IMR-90 (cell line): ENCODE measurements at regions not wholly inside any gene's neighbourhood (a gene's known extent, or its start where the extent isn't known, plus 50 kb on each side); places are given as distances from the start of the nearest gene placed in this dataset.

Experiments
- ATAC-seq: fragments of 200-7000 bp; cut with Tn5 transposase; 2 replicates; pipeline ENCODE4 v1.9.1; 2020; ENCODE audit warnings: low read depth, mild to moderate bottlenecking, moderate library complexity
- BruUV-seq: library from RNA; stranded (reverse); fragments of 400-500 nt; replicated peaks from 2 replicates; lab custom pipeline; 2021; lab: Mats Ljungman, UMichigan
- CTCF ChIA-PET: fragments of 300-600 bp; formaldehyde crosslinking; extraction: SDS; loops from one replicate; lab custom pipeline; 2021; ENCODE audit warnings: antibody characterized with exemption; lab: Yijun Ruan, JAX
- POLR2A ChIA-PET: fragments of 300-600 bp; sonication (Branson Sonifier 250); formaldehyde crosslinking; loops from one replicate; lab custom pipeline; 2022; ENCODE audit warnings: antibody characterized with exemption; ENCODE audit not compliant: unreplicated experiment; lab: Charles Lee
- DNase-seq: peaks from one replicate; pipeline ENCODE4 v3.0.0; 2013
- H2AFZ ChIP-seq: replicated peaks from 2 replicates; pipeline ENCODE3; 2013; ENCODE audit warnings: low read length, mild to moderate bottlenecking; ENCODE audit not compliant: poor library complexity
- H2AK5ac ChIP-seq: 2 replicates; pipeline ENCODE4 v1.6.1; 2013; ENCODE audit warnings: low read depth, low read length, inconsistent platforms
- H2AK9ac ChIP-seq: replicated peaks from 2 replicates; pipeline ENCODE3; 2013; ENCODE audit warnings: mild to moderate bottlenecking, low read depth, low read length, moderate library complexity; ENCODE audit not compliant: poor library complexity
- H2BK120ac ChIP-seq: 2 replicates; pipeline ENCODE4 v1.6.1; 2013; ENCODE audit warnings: low read depth, low read length, inconsistent platforms
- H2BK15ac ChIP-seq: 3 replicates; pipeline ENCODE4 v1.6.1; 2013; ENCODE audit warnings: low read depth, low read length, inconsistent platforms
- H2BK20ac ChIP-seq: 2 replicates; pipeline ENCODE4 v1.6.1; 2013; ENCODE audit warnings: low read depth, mild to moderate bottlenecking, inconsistent platforms, low read length, moderate library complexity
- H2BK5ac ChIP-seq: 2 replicates; pipeline ENCODE4 v1.6.1; 2013; ENCODE audit warnings: mild to moderate bottlenecking, low read depth, low read length, inconsistent platforms; ENCODE audit not compliant: poor library complexity, severe bottlenecking
- H3K14ac ChIP-seq: replicated peaks from 2 replicates; pipeline ENCODE4 v1.6.1; 2013; ENCODE audit warnings: low read depth, low read length, inconsistent platforms
- H3K18ac ChIP-seq: 2 replicates; pipeline ENCODE4 v1.6.1; 2013; ENCODE audit warnings: low read depth, low read length, control low read depth
- H3K23ac ChIP-seq: 2 replicates; pipeline ENCODE4 v1.6.1; 2013; ENCODE audit warnings: low read depth, low read length, inconsistent platforms
- H3K27ac ChIP-seq: 2 replicates; pipeline ENCODE4 v1.5.1; 2013; ENCODE audit warnings: mild to moderate bottlenecking, control low read depth, low read length; ENCODE audit not compliant: insufficient read depth
- H3K27me3 ChIP-seq: 2 replicates; pipeline ENCODE4 v1.6.1; 2013; ENCODE audit warnings: low read length; ENCODE audit not compliant: control insufficient read depth, insufficient read depth
- H3K36me3 ChIP-seq: 2 replicates; pipeline ENCODE4 v1.6.1; 2013; ENCODE audit warnings: low read length, mixed read lengths; ENCODE audit not compliant: control insufficient read depth, insufficient read depth
- H3K4ac ChIP-seq: 2 replicates; pipeline ENCODE4 v1.6.1; 2013; ENCODE audit warnings: low read depth, low read length, inconsistent platforms
- H3K4me1 ChIP-seq: 2 replicates; pipeline ENCODE4 v1.6.1; 2013; ENCODE audit warnings: low read length, mixed read lengths; ENCODE audit not compliant: control insufficient read depth, insufficient read depth
- H3K4me2 ChIP-seq: 2 replicates; pipeline ENCODE4 v1.6.1; 2013; ENCODE audit warnings: low read depth, mild to moderate bottlenecking, control low read depth, low read length, moderate library complexity
- H3K4me3 ChIP-seq: 2 replicates; pipeline ENCODE4 v1.5.1; 2013; ENCODE audit warnings: low read depth, mild to moderate bottlenecking, control low read depth, low read length, moderate library complexity; ENCODE audit not compliant: insufficient read depth
- H3K56ac ChIP-seq: 2 replicates; pipeline ENCODE4 v1.6.1; 2013; ENCODE audit warnings: low read length, inconsistent platforms; ENCODE audit not compliant: insufficient read depth; ENCODE audit errors: extremely low read depth
- H3K79me1 ChIP-seq, 2 experiments: 2 replicates each; pipeline ENCODE4 v1.6.1; 2013; ENCODE audit warnings: low read length in 2 of 2, inconsistent platforms in 1 of 2, low read depth in 1 of 2
- H3K9ac ChIP-seq: 2 replicates; pipeline ENCODE4 v1.6.1; 2013; ENCODE audit warnings: low read depth, low read length, control low read depth
- H3K9me1 ChIP-seq: 2 replicates; pipeline ENCODE4 v1.6.1; 2013; ENCODE audit warnings: low read length, inconsistent platforms; ENCODE audit not compliant: insufficient read depth
- H3K9me3 ChIP-seq: 2 replicates; pipeline ENCODE4 v1.6.1; 2013; ENCODE audit warnings: low read length; ENCODE audit not compliant: control insufficient read depth, insufficient read depth
- H4K20me1 ChIP-seq: 2 replicates; pipeline ENCODE4 v1.6.1; 2013; ENCODE audit warnings: low read length, inconsistent platforms; ENCODE audit not compliant: insufficient read depth
- H4K5ac ChIP-seq: 2 replicates; pipeline ENCODE4 v1.6.1; 2013; ENCODE audit warnings: mild to moderate bottlenecking, low read depth, low read length, control low read depth
- H4K8ac ChIP-seq, 2 experiments: 2 replicates each; pipeline ENCODE4 v1.6.1; 2013; ENCODE audit warnings: low read depth in 2 of 2, low read length in 2 of 2, control low read depth in 1 of 2, inconsistent platforms in 1 of 2
- H4K91ac ChIP-seq: 2 replicates; pipeline ENCODE4 v1.6.1; 2013; ENCODE audit warnings: low read depth, low read length, inconsistent platforms; ENCODE audit not compliant: insufficient read depth
- CEBPB ChIP-seq: IDR thresholded peaks from 2 replicates; pipeline ENCODE4 v1.6.1; 2012; ENCODE audit warnings: low read depth, low read length, improper control_type of control experiment
- CHD1 ChIP-seq: IDR thresholded peaks from 2 replicates; pipeline ENCODE4 v1.6.1; 2012; ENCODE audit warnings: low read depth, low read length, improper control_type of control experiment
- MAFK ChIP-seq: IDR thresholded peaks from 2 replicates; pipeline ENCODE4 v1.6.1; 2012; ENCODE audit warnings: low read depth, low read length, improper control_type of control experiment
- MAZ ChIP-seq: IDR thresholded peaks from 2 replicates; pipeline ENCODE4 v1.6.1; 2012; ENCODE audit warnings: low read depth, mild to moderate bottlenecking, low read length, improper control_type of control experiment, moderate library complexity, borderline replicate concordance
- MXI1 ChIP-seq: IDR thresholded peaks from 2 replicates; pipeline ENCODE4 v1.6.1; 2012; ENCODE audit warnings: low read depth, mild to moderate bottlenecking, low read length, moderate library complexity, borderline replicate concordance
- NFE2L2 ChIP-seq: fragments of 150-350 bp; IDR thresholded peaks from 2 replicates; pipeline ENCODE4 v1.6.1; 2016; ENCODE audit warnings: low read depth, mild to moderate bottlenecking, low read length
- RAD21 ChIP-seq: IDR thresholded peaks from 2 replicates; pipeline ENCODE4 v1.6.1; 2012; ENCODE audit warnings: low read length, improper control_type of control experiment
- RFX5 ChIP-seq: IDR thresholded peaks from 2 replicates; pipeline ENCODE4 v1.8.0; 2012; ENCODE audit warnings: low read depth, mild to moderate bottlenecking, low read length, moderate library complexity
- WGBS, 2 experiments: methylation state at CpG; one replicate each; pipeline versions ENCODE4 v1.1.5 to v1.1.7; 2013; ENCODE audit warnings: missing lambda C conversion rate in 2 of 2; ENCODE audit not compliant: insufficient read length in 1 of 2; ENCODE audit errors: extremely low coverage in 2 of 2; 5-methylcytosine and 5-hydroxymethylcytosine counted together
- dilution Hi-C: fragments of 300-500 bp; cut with HindIII; formaldehyde crosslinking; loops from one replicate; pipeline ENCODE4 v1.14.3; 2018; ENCODE audit warnings: low sequenced_read_pairs; ENCODE audit not compliant: unreplicated experiment
- in situ Hi-C: fragments of 300-500 bp; cut with MboI; formaldehyde crosslinking; loops from 3 replicates; pipeline ENCODE4 v1.14.3; 2019; ENCODE audit warnings: low sequenced_read_pairs, inconsistent platforms, mixed read lengths
- intact Hi-C: fragments of 100-400 bp; cut with micrococcal nuclease; formaldehyde crosslinking; loops from 2 replicates; pipeline ENCODE4 v1.10.0; 2022
- TF ChIP-seq, protein P1 (sequence below): fragments of 150-350 bp; IDR thresholded peaks from 2 replicates; pipeline ENCODE4 v1.6.1; 2017; ENCODE audit warnings: mild to moderate bottlenecking, antibody characterized with exemption, low read length, low read depth

- Histone ChIP-seq H2AK9ac (no peak overlapping the region), H3K4me1 (peaks cover 31% of the 10 kb centered on the region), H3K4me2 (no peak overlapping the region), H4K91ac (peak overlapping the region; percentile 9; the same call in 1 of the 2 replicates), H3K79me1 (no peaks in the 10 kb centered on the region), H4K20me1 (no peaks in the 10 kb centered on the region), H2BK20ac (no peak overlapping the region), H3K27ac (no peak overlapping the region), H3K27me3 (peaks cover 3% of the 10 kb centered on the region), H3K4ac (no peak overlapping the region; the same call in 1 of the 2 replicates), H3K36me3 (no peaks in the 10 kb centered on the region), H2BK5ac (no peak overlapping the region), H3K9me3 (no peaks in the 10 kb centered on the region), H2BK15ac (no peak overlapping the region), H4K8ac (no peak overlapping the region), H3K9ac (no peak overlapping the region), H2BK120ac (0 out of 2 replicates have a peak overlapping the region, but pooled peaks have one; percentile 18), H2AFZ (no peak overlapping the region), H4K5ac (no peak overlapping the region), H3K23ac (no peak overlapping the region), H3K56ac (no peak overlapping the region), H3K14ac (no peak overlapping the region), H2AK5ac (peak overlapping the region; percentile 40; the same call in 1 of the 2 replicates), H3K18ac (no peak overlapping the region), H3K9me1 (peaks cover 25% of the 10 kb centered on the region), H3K4me3 (no peak overlapping the region)
- in situ Hi-C loops (loop anchor here (10.0 kb wide), 1 partner anchor 301 kb away; no protein-coding TSS in a partner anchor), dilution Hi-C loops (no loop called here), intact Hi-C loops (no loop called here)
- ChIA-PET POLR2A (no interaction called here), CTCF (no interaction called here)
- WGBS, 2 experiments = 100% methylated on average over 2 of the region's 12 CpGs; no CpG with 5 or more reads in 1 of the 2 experiments
- BruUV-seq = no TSS peak
- TF ChIP-seq MXI1 = no peak
- TF ChIP-seq CHD1 = no peak
- TF ChIP-seq MAZ = no peak
- no peak for TF ChIP-seq RAD21
- no peak for TF ChIP-seq RFX5
- TF ChIP-seq, protein P1, sequence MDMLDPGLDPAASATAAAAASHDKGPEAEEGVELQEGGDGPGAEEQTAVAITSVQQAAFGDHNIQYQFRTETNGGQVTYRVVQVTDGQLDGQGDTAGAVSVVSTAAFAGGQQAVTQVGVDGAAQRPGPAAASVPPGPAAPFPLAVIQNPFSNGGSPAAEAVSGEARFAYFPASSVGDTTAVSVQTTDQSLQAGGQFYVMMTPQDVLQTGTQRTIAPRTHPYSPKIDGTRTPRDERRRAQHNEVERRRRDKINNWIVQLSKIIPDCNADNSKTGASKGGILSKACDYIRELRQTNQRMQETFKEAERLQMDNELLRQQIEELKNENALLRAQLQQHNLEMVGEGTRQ = no peak
- TF ChIP-seq MAFK = no peak
- no peak for TF ChIP-seq NFE2L2
- TF ChIP-seq CEBPB = no peak
- ATAC-seq = no peak
- no peak for DNase-seq
Observed at GRCh38 chr2:128625963-128626759, 307.5 kb upstream of the HS6ST1 start.
